ENCODE measurements at regions not wholly inside any gene's neighbourhood (a gene's known extent, or its start where the extent isn't known, plus 50 kb on each side); places are given as distances from the start of the nearest gene placed in this dataset.

DNA sequence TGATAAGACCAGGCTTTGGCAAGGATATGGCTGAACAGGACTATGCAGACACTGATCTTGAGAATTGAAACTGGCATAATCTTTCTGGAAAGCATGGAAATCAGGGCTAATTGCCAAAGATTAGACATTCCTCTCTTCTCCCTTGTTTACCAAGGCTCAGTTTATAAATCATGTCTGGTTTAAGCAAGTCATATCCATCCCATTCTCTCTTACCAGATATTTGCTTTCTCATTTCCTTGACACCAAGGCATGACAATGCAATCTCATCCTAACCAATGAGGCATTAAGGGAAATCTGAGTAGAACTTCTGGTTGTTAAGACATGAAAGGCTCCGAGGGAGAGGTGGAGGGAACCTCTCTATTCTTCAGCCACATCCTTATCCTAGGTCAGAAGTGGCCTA, 110.3 kb upstream of the CEP85L start:
- DNase-seq, result no peak

GRCh38 chr6:118758946-118759345, 107.6 kb upstream of the CEP85L start:
- DNase-seq, result no peak

GRCh38 chr6:118755941-118756646, 104.7 kb upstream of the CEP85L start:
- no peak for DNase-seq

DNA sequence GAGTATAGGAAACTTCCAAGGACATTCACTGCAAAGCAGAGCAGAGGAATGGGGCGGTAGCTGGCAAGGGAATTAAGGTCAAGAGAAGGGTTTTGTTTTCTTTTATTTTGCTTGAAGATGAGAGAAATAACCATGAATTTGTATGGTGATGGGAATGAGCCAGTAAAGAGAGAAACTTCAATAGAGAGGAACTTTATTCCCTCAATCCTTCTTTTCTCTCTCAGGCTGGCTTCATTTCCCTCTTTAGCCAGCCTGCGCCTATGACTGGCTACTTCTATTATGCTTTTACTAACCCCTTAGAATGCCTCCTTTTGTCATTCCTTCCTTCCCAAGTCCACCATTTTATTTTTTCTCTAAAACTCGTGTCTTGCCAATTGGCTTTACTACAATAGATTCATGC, 101.4 kb upstream of the CEP85L start:
- no peak for DNase-seq

- no peak for DNase-seq
Measured at GRCh38 chr6:118751072-118751471, 99.7 kb upstream of the CEP85L start.

DNA sequence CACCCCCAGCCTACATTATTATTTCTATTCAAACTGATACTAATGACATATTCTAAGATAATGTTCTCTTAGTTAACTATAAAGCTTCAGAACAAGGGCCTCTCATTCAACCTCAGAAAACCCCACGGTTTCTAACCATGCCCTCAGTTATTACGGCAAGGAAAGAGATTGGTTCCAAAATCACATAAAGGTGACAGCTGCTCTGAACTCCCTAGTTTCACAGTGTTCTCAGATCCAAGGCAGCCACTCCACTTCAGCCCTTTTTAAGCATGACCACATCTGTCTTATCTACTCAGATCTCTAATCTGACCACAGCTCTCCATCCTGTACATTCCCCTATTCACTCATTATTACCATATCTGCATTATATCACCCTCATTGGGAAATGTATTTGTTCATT, 98.8 kb upstream of the CEP85L start:
- no peak for DNase-seq

- peak; percentile 31 to 71 for DNase-seq
Measured at GRCh38 chr6:118748311-118749062, 97.1 kb upstream of the CEP85L start.

DNA sequence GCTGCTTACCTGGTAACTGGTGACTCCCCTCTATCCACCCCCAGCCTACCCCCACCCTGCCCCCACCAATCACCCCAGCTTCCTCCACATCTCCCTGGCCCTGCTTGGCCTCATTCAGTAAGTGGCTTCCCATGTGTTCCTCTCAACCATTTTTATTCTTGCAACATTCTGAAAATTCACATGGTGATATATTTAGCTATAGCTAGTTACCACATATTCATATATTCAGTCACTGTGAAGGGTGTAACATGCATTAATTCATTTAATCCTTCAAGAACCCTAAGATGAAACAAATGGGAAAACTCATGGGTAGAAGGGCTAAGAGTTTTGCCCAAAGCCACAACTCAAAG, 95.4 kb upstream of the CEP85L start:
- no peak for DNase-seq

GRCh38 chr6:118746145-118746824, 94.9 kb upstream of the CEP85L start:
- no peak for DNase-seq

- DNase-seq, result no peak
Measured at GRCh38 chr6:118745156-118745555, 93.8 kb upstream of the CEP85L start.

DNA sequence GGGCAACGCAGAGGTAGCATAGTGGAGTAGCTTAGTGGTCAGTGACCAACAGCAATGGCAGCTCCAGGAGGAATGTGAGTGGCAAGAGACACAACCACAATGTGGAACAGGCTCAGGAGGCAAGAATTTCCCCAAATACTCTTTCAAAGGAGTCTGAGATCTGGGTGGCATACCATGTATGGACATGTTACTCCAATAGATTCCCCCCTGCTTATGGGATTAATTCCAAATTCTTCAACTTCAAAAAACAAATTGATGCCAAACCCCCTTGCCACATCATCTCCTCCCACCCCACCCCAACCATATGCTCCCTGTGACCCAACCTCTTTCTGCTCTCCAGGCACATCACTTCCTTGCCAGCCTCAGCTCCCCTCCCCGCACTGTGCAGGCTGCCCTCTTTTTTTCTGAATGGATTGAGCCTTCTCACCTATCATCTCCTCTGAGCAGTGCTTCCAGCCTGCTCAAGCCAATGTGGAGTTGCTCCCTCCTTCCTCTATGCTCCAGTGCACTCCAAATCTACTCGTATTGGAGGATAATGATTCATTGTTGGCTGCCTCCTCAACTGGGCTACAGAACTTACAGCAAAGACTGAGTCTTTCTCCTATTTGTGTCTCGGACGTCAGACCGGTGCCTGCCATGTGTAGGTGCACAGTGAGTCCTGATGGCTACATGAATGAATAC, 93.0 kb upstream of the CEP85L start:
- no peak for DNase-seq

DNA sequence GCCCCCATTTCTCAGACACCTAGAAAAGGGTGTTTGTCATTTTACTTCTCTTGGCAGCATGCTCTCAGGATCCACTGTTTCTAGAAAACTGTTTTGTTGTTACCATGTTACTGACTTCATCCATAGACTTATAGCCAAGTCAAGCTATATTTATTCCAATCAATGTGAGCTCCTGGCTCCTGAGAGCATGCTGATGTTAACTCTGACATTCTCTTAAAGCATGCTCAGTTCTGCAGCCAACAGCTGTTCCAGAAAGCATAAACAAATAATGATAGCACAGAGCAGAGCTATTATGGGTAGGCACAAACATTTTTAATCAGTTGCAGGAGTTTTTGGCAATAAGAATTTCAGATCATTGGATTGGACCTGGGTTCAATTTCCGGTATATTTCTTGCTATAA, 92.4 kb upstream of the CEP85L start:
- DNase-seq, result no peak

DNA sequence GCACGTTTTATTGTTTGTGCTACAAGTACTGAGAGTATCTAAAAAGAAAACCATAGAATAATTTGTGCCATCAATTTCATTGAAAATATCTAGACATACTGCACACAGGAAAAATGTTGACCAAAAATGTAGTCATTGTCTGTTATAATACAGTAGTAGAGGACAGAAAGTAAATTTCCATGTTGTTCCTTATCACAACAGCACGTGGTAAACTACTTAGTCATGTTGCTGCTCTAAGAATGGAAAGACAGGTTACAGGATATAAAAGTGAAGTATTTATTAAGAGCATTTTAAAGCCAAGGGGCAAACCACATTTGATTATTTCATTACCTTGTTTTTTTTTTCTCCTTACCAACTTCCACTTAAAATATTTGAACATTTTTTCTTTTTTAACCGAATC, 89.0 kb upstream of the CEP85L start:
- no peak for DNase-seq

- DNase-seq, result no peak
Measured at GRCh38 chr6:118739696-118740353, 88.4 kb upstream of the CEP85L start.

DNA sequence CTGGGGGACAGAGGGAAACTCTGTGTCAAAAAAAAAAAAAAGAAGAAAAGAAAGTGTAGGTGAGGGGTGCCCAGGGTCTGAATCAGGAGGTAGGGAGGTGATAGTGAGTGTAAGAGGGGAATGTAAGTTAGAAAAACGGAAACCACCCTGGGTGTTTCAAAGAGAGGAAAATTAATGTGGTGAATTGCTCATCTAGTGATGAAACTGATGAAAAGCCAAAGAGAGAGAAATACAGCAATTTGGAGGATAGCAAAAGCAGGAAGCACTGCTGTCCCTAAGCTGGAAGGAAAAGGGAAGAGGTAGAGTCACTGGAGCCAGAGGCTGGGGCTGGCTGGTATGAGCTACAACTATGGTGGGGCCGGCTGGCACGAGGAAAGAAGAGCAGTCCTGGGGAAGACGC, 85.0 kb upstream of the CEP85L start:
- no peak for DNase-seq

- DNase-seq, result no peak
Measured at GRCh38 chr6:118735320-118735719, 83.9 kb upstream of the CEP85L start.

DNA sequence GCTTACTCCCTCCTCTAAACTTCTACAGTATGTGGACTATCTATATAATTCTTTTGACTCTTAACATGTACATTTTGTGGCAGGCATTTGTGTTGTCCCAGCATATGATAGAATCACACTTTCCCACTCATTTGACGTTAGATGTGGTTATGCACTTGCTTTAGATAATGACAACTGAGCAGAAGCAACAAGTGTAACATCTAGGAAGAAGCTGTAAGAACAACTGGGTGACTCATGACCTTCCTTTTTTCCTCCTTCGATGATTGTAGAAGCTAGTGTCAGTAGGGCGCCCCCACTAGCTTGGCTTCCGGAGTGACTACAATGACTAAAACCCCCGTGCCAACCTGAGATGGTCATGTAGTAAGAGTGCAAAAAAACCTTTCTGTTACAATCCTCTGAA, 74.6 kb upstream of the CEP85L start:
- DNase-seq, result no peak

DNA sequence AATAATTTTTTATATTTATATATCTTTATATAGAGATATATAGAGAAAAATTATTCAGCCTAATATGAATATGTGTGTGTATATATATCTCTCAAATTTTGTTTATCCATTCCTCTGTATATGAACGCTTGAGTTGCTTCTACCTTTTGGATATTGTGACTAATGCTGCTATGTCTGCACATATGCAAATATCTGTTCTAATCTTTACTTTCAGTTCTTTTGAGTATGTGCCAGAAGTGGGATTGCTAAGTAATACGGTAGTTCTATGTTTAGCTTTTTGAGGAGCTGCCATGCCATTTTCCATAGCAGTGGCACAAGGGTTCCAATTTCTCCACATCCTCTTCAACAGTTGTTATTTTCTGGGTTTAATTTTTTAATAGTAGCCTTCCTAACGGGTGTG, 72.8 kb upstream of the CEP85L start:
- DNase-seq, result no peak

- DNase-seq, result no peak
Measured at GRCh38 chr6:118722829-118723813, 71.7 kb upstream of the CEP85L start.

DNA sequence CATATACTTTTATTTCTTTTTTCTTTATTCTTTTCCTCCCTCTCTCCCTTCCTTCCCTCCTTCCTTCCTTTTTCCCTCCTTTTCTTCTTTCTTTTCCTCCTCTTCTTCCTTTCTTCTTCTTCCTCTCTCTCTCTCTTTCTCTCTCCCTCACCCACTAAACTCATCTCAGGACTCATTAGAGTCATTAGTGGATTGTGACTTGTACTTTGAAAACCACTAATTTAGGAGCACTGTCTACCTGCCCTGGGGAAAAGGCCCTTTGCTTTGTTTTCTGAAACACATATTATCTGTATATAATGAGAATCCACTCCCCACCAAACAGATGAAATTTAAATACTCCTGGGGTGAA, 68.7 kb upstream of the CEP85L start:
- no peak for DNase-seq

DNA sequence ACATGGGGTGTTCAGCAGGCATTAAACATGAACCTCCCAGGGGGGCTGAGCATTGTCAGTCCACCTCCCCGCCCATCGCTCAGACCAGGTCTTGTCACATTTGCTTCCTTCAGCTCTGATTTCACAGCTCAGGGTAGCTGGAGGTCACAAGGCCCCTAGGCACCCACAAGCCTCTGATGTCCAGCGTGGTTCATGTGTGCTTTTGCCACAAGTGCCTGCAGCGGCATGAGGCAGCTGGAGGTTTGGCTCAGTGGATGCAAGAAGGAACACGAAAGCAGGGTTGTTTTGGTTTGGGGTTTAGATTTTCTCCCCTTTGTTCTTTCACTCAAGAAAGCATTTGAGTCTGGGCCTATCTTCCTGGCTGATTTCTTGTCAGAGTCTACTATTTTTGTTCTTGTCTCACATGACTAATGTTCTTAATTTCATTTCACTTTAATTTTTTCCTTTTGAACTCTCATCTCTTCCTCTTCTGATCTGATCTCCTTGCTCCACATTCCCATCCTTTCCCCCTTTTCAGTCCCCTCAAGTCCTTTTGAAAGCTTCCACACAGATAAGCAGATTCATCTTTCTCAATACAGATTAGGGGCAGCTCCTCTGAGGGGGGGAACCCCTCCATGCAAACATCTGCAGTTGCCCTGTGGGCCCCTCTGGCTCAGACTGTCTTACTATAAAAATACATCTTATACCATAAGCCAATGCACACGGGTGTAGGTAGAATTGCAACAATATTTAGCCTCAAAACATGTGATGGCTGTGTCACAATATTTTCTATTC, 68.1 kb upstream of the CEP85L start:
- no peak for DNase-seq
